ENCODE measurements at regions not wholly inside any gene's neighbourhood (a gene's known extent, or its start where the extent isn't known, plus 50 kb on each side); places are given as distances from the start of the nearest gene placed in this dataset.

DNA sequence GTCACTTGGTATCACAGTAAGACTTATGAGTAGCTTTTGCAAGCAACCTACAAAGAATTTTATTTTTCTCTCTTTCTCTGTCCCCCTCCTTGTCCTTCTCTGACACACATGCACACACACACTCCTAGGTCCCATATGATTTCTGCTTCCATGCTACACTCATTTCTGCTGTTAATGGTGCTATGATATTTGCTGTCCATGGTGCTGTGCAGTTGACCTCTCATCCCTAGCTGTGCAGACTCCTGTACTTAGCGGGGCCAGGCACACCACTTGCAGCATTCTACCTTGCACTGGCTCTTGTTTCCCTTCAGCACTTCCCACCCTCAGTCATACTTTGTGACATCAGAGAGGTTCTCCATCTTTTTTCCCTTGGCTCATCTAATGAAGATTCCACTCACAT lies 158.9 kb upstream of the CNTNAP4 start:
- TF ChIP-seq EZH2 (IDR thresholded peaks at IDR 0.05; ENCODE audit: low read depth): no peak
- TF ChIP-seq, protein P1, sequence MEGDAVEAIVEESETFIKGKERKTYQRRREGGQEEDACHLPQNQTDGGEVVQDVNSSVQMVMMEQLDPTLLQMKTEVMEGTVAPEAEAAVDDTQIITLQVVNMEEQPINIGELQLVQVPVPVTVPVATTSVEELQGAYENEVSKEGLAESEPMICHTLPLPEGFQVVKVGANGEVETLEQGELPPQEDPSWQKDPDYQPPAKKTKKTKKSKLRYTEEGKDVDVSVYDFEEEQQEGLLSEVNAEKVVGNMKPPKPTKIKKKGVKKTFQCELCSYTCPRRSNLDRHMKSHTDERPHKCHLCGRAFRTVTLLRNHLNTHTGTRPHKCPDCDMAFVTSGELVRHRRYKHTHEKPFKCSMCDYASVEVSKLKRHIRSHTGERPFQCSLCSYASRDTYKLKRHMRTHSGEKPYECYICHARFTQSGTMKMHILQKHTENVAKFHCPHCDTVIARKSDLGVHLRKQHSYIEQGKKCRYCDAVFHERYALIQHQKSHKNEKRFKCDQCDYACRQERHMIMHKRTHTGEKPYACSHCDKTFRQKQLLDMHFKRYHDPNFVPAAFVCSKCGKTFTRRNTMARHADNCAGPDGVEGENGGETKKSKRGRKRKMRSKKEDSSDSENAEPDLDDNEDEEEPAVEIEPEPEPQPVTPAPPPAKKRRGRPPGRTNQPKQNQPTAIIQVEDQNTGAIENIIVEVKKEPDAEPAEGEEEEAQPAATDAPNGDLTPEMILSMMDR (conservative IDR thresholded peaks at IDR 0.05): no peak
